ENCODE measurements at regions not wholly inside any gene's neighbourhood (a gene's known extent, or its start where the extent isn't known, plus 50 kb on each side); places are given as distances from the start of the nearest gene placed in this dataset.

- Histone ChIP-seq H3K4me3 (ENCODE audit: low read depth in 1 of 5, low read length in 5 of 5) (no peak overlapping the region), H3K9me3 (ENCODE audit: control insufficient read depth in 5 of 5, low read length in 5 of 5) (no peaks in the 10 kb centered on the region), H3K27me3 (ENCODE audit: control insufficient read depth in 5 of 5, insufficient read depth in 4 of 5, low read length in 5 of 5) (no peaks in the 10 kb centered on the region), H3K27ac (ENCODE audit: low read depth, low read length) (no peak overlapping the region), H3K9ac (ENCODE audit: low read length in 5 of 5) (no peak overlapping the region), H3K36me3 (ENCODE audit: control insufficient read depth in 5 of 5, insufficient read depth in 5 of 5, low read length in 5 of 5) (no peaks in the 10 kb centered on the region), H3K4me1 (ENCODE audit: control insufficient read depth in 5 of 5, insufficient read depth in 5 of 5, low read length in 5 of 5) (no peaks in the 10 kb centered on the region)
These were observed 1223.3 kb downstream of the MAT2B start for GRCh38 chr5:164728733-164729132.

GRCh38 chr5:164735334-164735733 lies 1229.9 kb downstream of the MAT2B start:
- no peaks in the 10 kb centered on the region for H3K27me3 ChIP-seq (ENCODE audit: control insufficient read depth in 5 of 5, insufficient read depth in 4 of 5, low read length in 5 of 5)
- H3K27ac ChIP-seq (ENCODE audit: low read depth, low read length) = no peak overlapping the region
- H3K36me3 ChIP-seq (ENCODE audit: control insufficient read depth in 5 of 5, insufficient read depth in 5 of 5, low read length in 5 of 5) = no peaks in the 10 kb centered on the region
- H3K4me3 ChIP-seq (ENCODE audit: low read depth in 1 of 5, low read length in 5 of 5) = no peak overlapping the region
- no peak overlapping the region for H3K9ac ChIP-seq (ENCODE audit: low read length in 5 of 5)
- no peaks in the 10 kb centered on the region for H3K4me1 ChIP-seq (ENCODE audit: control insufficient read depth in 5 of 5, insufficient read depth in 5 of 5, low read length in 5 of 5)
- no peaks in the 10 kb centered on the region for H3K9me3 ChIP-seq (ENCODE audit: control insufficient read depth in 5 of 5, low read length in 5 of 5)

GRCh38 chr5:164741376-164741775 lies 1236.0 kb downstream of the MAT2B start:
- H3K9ac ChIP-seq (ENCODE audit: low read length in 5 of 5) = no peak overlapping the region
- H3K27me3 ChIP-seq (ENCODE audit: control insufficient read depth in 5 of 5, insufficient read depth in 4 of 5, low read length in 5 of 5) = no peaks in the 10 kb centered on the region
- H3K27ac ChIP-seq (ENCODE audit: low read depth, low read length) = no peak overlapping the region
- no peak overlapping the region for H3K4me3 ChIP-seq (ENCODE audit: low read depth in 1 of 5, low read length in 5 of 5)
- H3K9me3 ChIP-seq (ENCODE audit: control insufficient read depth in 5 of 5, low read length in 5 of 5) = no peaks in the 10 kb centered on the region
- H3K36me3 ChIP-seq (ENCODE audit: control insufficient read depth in 5 of 5, insufficient read depth in 5 of 5, low read length in 5 of 5) = no peaks in the 10 kb centered on the region
- no peaks in the 10 kb centered on the region for H3K4me1 ChIP-seq (ENCODE audit: control insufficient read depth in 5 of 5, insufficient read depth in 5 of 5, low read length in 5 of 5)

GRCh38 chr5:164742025-164742424 lies 1236.6 kb downstream of the MAT2B start:
- no peak overlapping the region for H3K9ac ChIP-seq (ENCODE audit: low read length in 5 of 5)
- H3K36me3 ChIP-seq (ENCODE audit: control insufficient read depth in 5 of 5, insufficient read depth in 5 of 5, low read length in 5 of 5) = no peaks in the 10 kb centered on the region
- no peak overlapping the region for H3K27ac ChIP-seq (ENCODE audit: low read depth, low read length)
- no peaks in the 10 kb centered on the region for H3K9me3 ChIP-seq (ENCODE audit: control insufficient read depth in 5 of 5, low read length in 5 of 5)
- no peaks in the 10 kb centered on the region for H3K27me3 ChIP-seq (ENCODE audit: control insufficient read depth in 5 of 5, insufficient read depth in 4 of 5, low read length in 5 of 5)
- no peaks in the 10 kb centered on the region for H3K4me1 ChIP-seq (ENCODE audit: control insufficient read depth in 5 of 5, insufficient read depth in 5 of 5, low read length in 5 of 5)
- no peak overlapping the region for H3K4me3 ChIP-seq (ENCODE audit: low read depth in 1 of 5, low read length in 5 of 5)

- Histone ChIP-seq H3K4me1 (ENCODE audit: control insufficient read depth in 5 of 5, insufficient read depth in 5 of 5, low read length in 5 of 5) (no peaks in the 10 kb centered on the region), H3K9me3 (ENCODE audit: control insufficient read depth in 5 of 5, low read length in 5 of 5) (no peaks in the 10 kb centered on the region), H3K36me3 (ENCODE audit: control insufficient read depth in 5 of 5, insufficient read depth in 5 of 5, low read length in 5 of 5) (no peaks in the 10 kb centered on the region), H3K9ac (ENCODE audit: low read length in 5 of 5) (no peak overlapping the region), H3K27ac (ENCODE audit: low read depth, low read length) (no peak overlapping the region), H3K4me3 (ENCODE audit: low read depth in 1 of 5, low read length in 5 of 5) (no peak overlapping the region), H3K27me3 (ENCODE audit: control insufficient read depth in 5 of 5, insufficient read depth in 4 of 5, low read length in 5 of 5) (no peaks in the 10 kb centered on the region)
These were observed 1241.3 kb downstream of the MAT2B start for GRCh38 chr5:164746723-164747122.

GRCh38 chr5:164747371-164747770 lies 1242.0 kb downstream of the MAT2B start:
- H3K27me3 ChIP-seq (ENCODE audit: control insufficient read depth in 5 of 5, insufficient read depth in 4 of 5, low read length in 5 of 5) = no peaks in the 10 kb centered on the region
- no peaks in the 10 kb centered on the region for H3K9me3 ChIP-seq (ENCODE audit: control insufficient read depth in 5 of 5, low read length in 5 of 5)
- H3K27ac ChIP-seq (ENCODE audit: low read depth, low read length) = no peak overlapping the region
- no peak overlapping the region for H3K9ac ChIP-seq (ENCODE audit: low read length in 5 of 5)
- H3K4me1 ChIP-seq (ENCODE audit: control insufficient read depth in 5 of 5, insufficient read depth in 5 of 5, low read length in 5 of 5) = no peaks in the 10 kb centered on the region
- no peak overlapping the region for H3K4me3 ChIP-seq (ENCODE audit: low read depth in 1 of 5, low read length in 5 of 5)
- H3K36me3 ChIP-seq (ENCODE audit: control insufficient read depth in 5 of 5, insufficient read depth in 5 of 5, low read length in 5 of 5) = no peaks in the 10 kb centered on the region

- no peaks in the 10 kb centered on the region for H3K36me3 ChIP-seq (ENCODE audit: control insufficient read depth in 5 of 5, insufficient read depth in 5 of 5, low read length in 5 of 5)
- H3K9me3 ChIP-seq (ENCODE audit: control insufficient read depth in 5 of 5, low read length in 5 of 5) = no peaks in the 10 kb centered on the region
- no peak overlapping the region for H3K27ac ChIP-seq (ENCODE audit: low read depth, low read length)
- no peak overlapping the region for H3K4me3 ChIP-seq (ENCODE audit: low read depth in 1 of 5, low read length in 5 of 5)
- no peak overlapping the region for H3K9ac ChIP-seq (ENCODE audit: low read length in 5 of 5)
- no peaks in the 10 kb centered on the region for H3K27me3 ChIP-seq (ENCODE audit: control insufficient read depth in 5 of 5, insufficient read depth in 4 of 5, low read length in 5 of 5)
- H3K4me1 ChIP-seq (ENCODE audit: control insufficient read depth in 5 of 5, insufficient read depth in 5 of 5, low read length in 5 of 5) = no peaks in the 10 kb centered on the region
These were observed 1243.4 kb downstream of the MAT2B start for GRCh38 chr5:164748861-164749260.

- no peaks in the 10 kb centered on the region for H3K9me3 ChIP-seq (ENCODE audit: control insufficient read depth in 5 of 5, low read length in 5 of 5)
- no peak overlapping the region for H3K4me3 ChIP-seq (ENCODE audit: low read depth in 1 of 5, low read length in 5 of 5)
- no peak overlapping the region for H3K27ac ChIP-seq (ENCODE audit: low read depth, low read length)
- no peaks in the 10 kb centered on the region for H3K4me1 ChIP-seq (ENCODE audit: control insufficient read depth in 5 of 5, insufficient read depth in 5 of 5, low read length in 5 of 5)
- H3K36me3 ChIP-seq (ENCODE audit: control insufficient read depth in 5 of 5, insufficient read depth in 5 of 5, low read length in 5 of 5) = no peaks in the 10 kb centered on the region
- H3K27me3 ChIP-seq (ENCODE audit: control insufficient read depth in 5 of 5, insufficient read depth in 4 of 5, low read length in 5 of 5) = no peaks in the 10 kb centered on the region
- no peak overlapping the region for H3K9ac ChIP-seq (ENCODE audit: low read length in 5 of 5)
These were observed 1248.0 kb downstream of the MAT2B start for GRCh38 chr5:164753434-164753833.

- Histone ChIP-seq H3K27me3 (ENCODE audit: control insufficient read depth in 5 of 5, insufficient read depth in 4 of 5, low read length in 5 of 5) (no peaks in the 10 kb centered on the region), H3K9me3 (ENCODE audit: control insufficient read depth in 5 of 5, low read length in 5 of 5) (peaks cover 0 to 3% (median 0%) of the 10 kb centered on the region in 5 donors), H3K36me3 (ENCODE audit: control insufficient read depth in 5 of 5, insufficient read depth in 5 of 5, low read length in 5 of 5) (no peaks in the 10 kb centered on the region), H3K27ac (ENCODE audit: low read depth, low read length) (no peak overlapping the region), H3K4me1 (ENCODE audit: control insufficient read depth in 5 of 5, insufficient read depth in 5 of 5, low read length in 5 of 5) (no peaks in the 10 kb centered on the region), H3K9ac (ENCODE audit: low read length in 5 of 5) (no peak overlapping the region), H3K4me3 (ENCODE audit: low read depth in 1 of 5, low read length in 5 of 5) (no peak overlapping the region)
These were observed 1257.8 kb downstream of the MAT2B start for GRCh38 chr5:164763206-164763605.

- Histone ChIP-seq H3K4me1 (ENCODE audit: control insufficient read depth in 5 of 5, insufficient read depth in 5 of 5, low read length in 5 of 5) (no peaks in the 10 kb centered on the region), H3K27me3 (ENCODE audit: control insufficient read depth in 5 of 5, insufficient read depth in 4 of 5, low read length in 5 of 5) (no peaks in the 10 kb centered on the region), H3K4me3 (ENCODE audit: low read depth in 1 of 5, low read length in 5 of 5) (no peak overlapping the region), H3K36me3 (ENCODE audit: control insufficient read depth in 5 of 5, insufficient read depth in 5 of 5, low read length in 5 of 5) (no peaks in the 10 kb centered on the region), H3K27ac (ENCODE audit: low read depth, low read length) (no peak overlapping the region), H3K9ac (ENCODE audit: low read length in 5 of 5) (no peak overlapping the region), H3K9me3 (ENCODE audit: control insufficient read depth in 5 of 5, low read length in 5 of 5) (no peaks in the 10 kb centered on the region)
These were observed 1266.7 kb downstream of the MAT2B start for GRCh38 chr5:164772122-164772521.

GRCh38 chr5:164784230-164784629 lies 1278.8 kb downstream of the MAT2B start:
- Histone ChIP-seq H3K36me3 (ENCODE audit: control insufficient read depth in 5 of 5, insufficient read depth in 5 of 5, low read length in 5 of 5) (no peaks in the 10 kb centered on the region), H3K4me1 (ENCODE audit: control insufficient read depth in 5 of 5, insufficient read depth in 5 of 5, low read length in 5 of 5) (no peaks in the 10 kb centered on the region), H3K9me3 (ENCODE audit: control insufficient read depth in 5 of 5, low read length in 5 of 5) (no peaks in the 10 kb centered on the region), H3K27ac (ENCODE audit: low read depth, low read length) (no peak overlapping the region), H3K27me3 (ENCODE audit: control insufficient read depth in 5 of 5, insufficient read depth in 4 of 5, low read length in 5 of 5) (no peaks in the 10 kb centered on the region), H3K9ac (ENCODE audit: low read length in 5 of 5) (no peak overlapping the region), H3K4me3 (ENCODE audit: low read depth in 1 of 5, low read length in 5 of 5) (no peak overlapping the region)

Data from subcutaneous abdominal adipose tissue (tissue), 5 donors.